ENCODE measurements at regions not wholly inside any gene's neighbourhood (a gene's known extent, or its start where the extent isn't known, plus 50 kb on each side); places are given as distances from the start of the nearest gene placed in this dataset.

DNA sequence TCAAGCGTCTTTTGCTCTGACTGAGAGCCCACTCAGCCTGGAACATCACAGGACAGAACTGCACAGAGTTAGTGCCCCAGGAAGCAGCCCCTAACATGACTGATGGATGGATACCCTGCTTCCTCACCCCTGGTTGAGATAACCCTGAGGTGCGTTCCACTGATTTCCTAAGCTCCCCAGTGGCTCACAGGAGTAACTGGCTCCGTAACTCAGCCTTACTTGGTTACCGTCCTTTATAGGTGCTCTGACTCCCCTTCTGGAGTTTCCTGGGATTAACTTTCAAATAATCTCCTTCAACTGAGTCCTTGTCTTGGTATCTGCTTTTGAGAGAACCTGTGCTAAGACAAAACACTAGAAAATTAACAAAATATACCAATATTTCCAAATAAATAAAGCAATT, 449.5 kb downstream of the AGTPBP1 start:
- no peak overlapping the region for H3K4me3 ChIP-seq (ENCODE audit: insufficient read depth, low read depth, low read length)
- no peak overlapping the region for H2BK15ac ChIP-seq (ENCODE audit: low read depth, low read length)
- no peak overlapping the region for H3K23ac ChIP-seq (ENCODE audit: low read depth, low read length)
- H4K8ac ChIP-seq (ENCODE audit: low read depth in 2 of 2, low read length in 2 of 2): no peak overlapping the region
- no peak overlapping the region for H2AK9ac ChIP-seq (replicated peaks; ENCODE audit: low read depth, low read length, poor library complexity)
- dilution Hi-C loops (cut with HindIII; ENCODE audit: low sequenced_read_pairs, unreplicated experiment): no loop called here
- H4K91ac ChIP-seq (ENCODE audit: insufficient read depth, low read depth, low read length): no peak overlapping the region
- H3K36me3 ChIP-seq (ENCODE audit: control insufficient read depth, insufficient read depth, low read length): no peaks in the 10 kb centered on the region
- ATAC-seq (ENCODE audit: low read depth): no peak
- no peak overlapping the region for H3K27ac ChIP-seq (ENCODE audit: insufficient read depth, low read length)
- intact Hi-C loops (cut with micrococcal nuclease): no loop called here
- no peak overlapping the region for H3K56ac ChIP-seq (ENCODE audit: extremely low read depth, insufficient read depth, low read length)
- no peaks in the 10 kb centered on the region for H3K27me3 ChIP-seq (ENCODE audit: control insufficient read depth, insufficient read depth, low read length)
- no peak for DNase-seq
- in situ Hi-C loops (cut with MboI; ENCODE audit: low sequenced_read_pairs): no loop called here
- BruUV-seq (replicated peaks): no TSS peak
- H2BK120ac ChIP-seq (ENCODE audit: low read depth, low read length): no peak overlapping the region
- peaks cover 13% of the 10 kb centered on the region for H3K9me3 ChIP-seq (ENCODE audit: control insufficient read depth, insufficient read depth, low read length)
- no peak overlapping the region for H2BK20ac ChIP-seq (ENCODE audit: low read depth, low read length)
- H2AK5ac ChIP-seq (ENCODE audit: low read depth, low read length): no peak overlapping the region
- no peak overlapping the region for H2AFZ ChIP-seq (replicated peaks; ENCODE audit: low read length, poor library complexity)
- H4K20me1 ChIP-seq (ENCODE audit: insufficient read depth, low read length): no peaks in the 10 kb centered on the region
- H3K9ac ChIP-seq (ENCODE audit: low read depth, low read length): no peak overlapping the region
- no peaks in the 10 kb centered on the region for H3K4me1 ChIP-seq (ENCODE audit: control insufficient read depth, insufficient read depth, low read length)
- no peaks in the 10 kb centered on the region for H3K9me1 ChIP-seq (ENCODE audit: insufficient read depth, low read length)
- TF ChIP-seq, protein P1, sequence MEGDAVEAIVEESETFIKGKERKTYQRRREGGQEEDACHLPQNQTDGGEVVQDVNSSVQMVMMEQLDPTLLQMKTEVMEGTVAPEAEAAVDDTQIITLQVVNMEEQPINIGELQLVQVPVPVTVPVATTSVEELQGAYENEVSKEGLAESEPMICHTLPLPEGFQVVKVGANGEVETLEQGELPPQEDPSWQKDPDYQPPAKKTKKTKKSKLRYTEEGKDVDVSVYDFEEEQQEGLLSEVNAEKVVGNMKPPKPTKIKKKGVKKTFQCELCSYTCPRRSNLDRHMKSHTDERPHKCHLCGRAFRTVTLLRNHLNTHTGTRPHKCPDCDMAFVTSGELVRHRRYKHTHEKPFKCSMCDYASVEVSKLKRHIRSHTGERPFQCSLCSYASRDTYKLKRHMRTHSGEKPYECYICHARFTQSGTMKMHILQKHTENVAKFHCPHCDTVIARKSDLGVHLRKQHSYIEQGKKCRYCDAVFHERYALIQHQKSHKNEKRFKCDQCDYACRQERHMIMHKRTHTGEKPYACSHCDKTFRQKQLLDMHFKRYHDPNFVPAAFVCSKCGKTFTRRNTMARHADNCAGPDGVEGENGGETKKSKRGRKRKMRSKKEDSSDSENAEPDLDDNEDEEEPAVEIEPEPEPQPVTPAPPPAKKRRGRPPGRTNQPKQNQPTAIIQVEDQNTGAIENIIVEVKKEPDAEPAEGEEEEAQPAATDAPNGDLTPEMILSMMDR (conservative IDR thresholded peaks at IDR 0.05; ENCODE audit: low read depth, low read length): no peak
- no peak for TF ChIP-seq ELK1 (IDR thresholded peaks at IDR 0.05; ENCODE audit: borderline replicate concordance, low read depth, low read length)
- TF ChIP-seq RAD21 (IDR thresholded peaks at IDR 0.05; ENCODE audit: low read length): no peak
- no peak for TF ChIP-seq CEBPB (IDR thresholded peaks at IDR 0.05; ENCODE audit: low read depth, low read length)
- no peak for TF ChIP-seq RFX5 (IDR thresholded peaks at IDR 0.05; ENCODE audit: low read depth, low read length)
- TF ChIP-seq POLR2A (IDR thresholded peaks at IDR 0.05; ENCODE audit: low read depth, low read length): no peak
- no peak for TF ChIP-seq USF2 (IDR thresholded peaks at IDR 0.05; ENCODE audit: low read depth, low read length)
- TF ChIP-seq BHLHE40 (IDR thresholded peaks at IDR 0.05; ENCODE audit: low read depth, low read length): no peak
- no peak for TF ChIP-seq CHD1 (IDR thresholded peaks at IDR 0.05; ENCODE audit: low read depth, low read length)
- TF ChIP-seq RCOR1 (IDR thresholded peaks at IDR 0.05; ENCODE audit: insufficient replicate concordance, low read length): no peak
- TF ChIP-seq SMC3 (IDR thresholded peaks at IDR 0.05; ENCODE audit: low read depth, low read length): no peak
- no peak for TF ChIP-seq NFE2L2 (IDR thresholded peaks at IDR 0.05; ENCODE audit: low read depth, low read length)
- H2BK5ac ChIP-seq (ENCODE audit: low read depth, low read length, poor library complexity, severe bottlenecking): no peak overlapping the region
- WGBS, 2 experiments (ENCODE audit: extremely low coverage in 2 of 2, insufficient read length in 1 of 2): 5% methylated on average over 3 of the region's 4 CpGs; no CpG with 5 or more reads in 1 of the 2 experiments
- ChIA-PET POLR2A (ENCODE audit: unreplicated experiment) (no interaction called here), CTCF (no interaction called here)
- H3K79me1 ChIP-seq (ENCODE audit: low read depth in 1 of 2, low read length in 2 of 2): no peaks in the 10 kb centered on the region
- H3K14ac ChIP-seq (replicated peaks; ENCODE audit: low read depth, low read length): no peak overlapping the region
- no peak overlapping the region for H3K4me2 ChIP-seq (ENCODE audit: low read depth, low read length)
- no peak overlapping the region for H3K4ac ChIP-seq (ENCODE audit: low read depth, low read length)
- H3K18ac ChIP-seq (ENCODE audit: low read depth, low read length): no peak overlapping the region
- H4K5ac ChIP-seq (ENCODE audit: low read depth, low read length): no peak overlapping the region
